ENCODE measurements at regions not wholly inside any gene's neighbourhood (a gene's known extent, or its start where the extent isn't known, plus 50 kb on each side); places are given as distances from the start of the nearest gene placed in this dataset.

GRCh38 chr5:173834071-173834771 is 53.9 kb upstream of the CPEB4 start:
- Histone ChIP-seq H3K4me3 (ENCODE audit: low read length) (no peak overlapping the region), H3K79me2 (ENCODE audit: control insufficient read depth, low read length) (no peaks in the 10 kb centered on the region), H3K27me3 (ENCODE audit: control insufficient read depth, low read length) (no peaks in the 10 kb centered on the region), H3K9me2 (replicated peaks; ENCODE audit: control insufficient read depth, low read length) (no peaks in the 10 kb centered on the region), H3K36me3 (ENCODE audit: control insufficient read depth, low read length) (no peaks in the 10 kb centered on the region), H3K4me2 (ENCODE audit: low read length) (no peak overlapping the region), H4K20me1 (ENCODE audit: control insufficient read depth, insufficient read depth, low read depth, low read length) (no peaks in the 10 kb centered on the region), H3F3A (ENCODE audit: control insufficient read depth, insufficient read depth) (peaks cover 4% of the 10 kb centered on the region), H3K4me1 (ENCODE audit: control insufficient read depth, low read length) (peaks cover 64% of the 10 kb centered on the region), H3K27ac (ENCODE audit: low read depth, low read length) (no peak overlapping the region), H3K9me3 (ENCODE audit: control insufficient read depth, insufficient read depth, low read length) (no peaks in the 10 kb centered on the region)
- TF ChIP-seq CTCF (IDR thresholded peaks at IDR 0.05; ENCODE audit: low read depth, low read length, poor library complexity, severe bottlenecking): no peak
- TF ChIP-seq EZH2phosphoT487 (IDR thresholded peaks at IDR 0.05; ENCODE audit: borderline replicate concordance, low read length): no peak

GRCh38 chr5:173835131-173835530 is 53.0 kb upstream of the CPEB4 start:
- H3F3A ChIP-seq (ENCODE audit: control insufficient read depth, insufficient read depth): peaks cover 3% of the 10 kb centered on the region
- no peaks in the 10 kb centered on the region for H4K20me1 ChIP-seq (ENCODE audit: control insufficient read depth, insufficient read depth, low read depth, low read length)
- no peaks in the 10 kb centered on the region for H3K79me2 ChIP-seq (ENCODE audit: control insufficient read depth, low read length)
- H3K4me2 ChIP-seq (ENCODE audit: low read length): 0 out of 2 replicates have a peak overlapping the region, but pooled peaks have one; percentile 7
- no peak for TF ChIP-seq CTCF (IDR thresholded peaks at IDR 0.05; ENCODE audit: low read depth, low read length, poor library complexity, severe bottlenecking)
- no peak for TF ChIP-seq EZH2phosphoT487 (IDR thresholded peaks at IDR 0.05; ENCODE audit: borderline replicate concordance, low read length)
- no peaks in the 10 kb centered on the region for H3K9me2 ChIP-seq (replicated peaks; ENCODE audit: control insufficient read depth, low read length)
- H3K27me3 ChIP-seq (ENCODE audit: control insufficient read depth, low read length): no peaks in the 10 kb centered on the region
- H3K36me3 ChIP-seq (ENCODE audit: control insufficient read depth, low read length): no peaks in the 10 kb centered on the region
- no peak overlapping the region for H3K27ac ChIP-seq (ENCODE audit: low read depth, low read length)
- H3K4me1 ChIP-seq (ENCODE audit: control insufficient read depth, low read length): peaks cover 55% of the 10 kb centered on the region
- H3K4me3 ChIP-seq (ENCODE audit: low read length): no peak overlapping the region
- no peaks in the 10 kb centered on the region for H3K9me3 ChIP-seq (ENCODE audit: control insufficient read depth, insufficient read depth, low read length)

GRCh38 chr5:173835661-173836060 is 52.5 kb upstream of the CPEB4 start:
- H4K20me1 ChIP-seq (ENCODE audit: control insufficient read depth, insufficient read depth, low read depth, low read length): no peaks in the 10 kb centered on the region
- no peaks in the 10 kb centered on the region for H3K27me3 ChIP-seq (ENCODE audit: control insufficient read depth, low read length)
- no peaks in the 10 kb centered on the region for H3K9me2 ChIP-seq (replicated peaks; ENCODE audit: control insufficient read depth, low read length)
- H3K4me3 ChIP-seq (ENCODE audit: low read length): no peak overlapping the region
- H3F3A ChIP-seq (ENCODE audit: control insufficient read depth, insufficient read depth): no peaks in the 10 kb centered on the region
- H3K36me3 ChIP-seq (ENCODE audit: control insufficient read depth, low read length): no peaks in the 10 kb centered on the region
- no peak for TF ChIP-seq CTCF (IDR thresholded peaks at IDR 0.05; ENCODE audit: low read depth, low read length, poor library complexity, severe bottlenecking)
- TF ChIP-seq EZH2phosphoT487 (IDR thresholded peaks at IDR 0.05; ENCODE audit: borderline replicate concordance, low read length): no peak
- no peaks in the 10 kb centered on the region for H3K79me2 ChIP-seq (ENCODE audit: control insufficient read depth, low read length)
- no peak overlapping the region for H3K4me2 ChIP-seq (ENCODE audit: low read length)
- H3K9me3 ChIP-seq (ENCODE audit: control insufficient read depth, insufficient read depth, low read length): no peaks in the 10 kb centered on the region
- H3K4me1 ChIP-seq (ENCODE audit: control insufficient read depth, low read length): peaks cover 50% of the 10 kb centered on the region
- no peak overlapping the region for H3K27ac ChIP-seq (ENCODE audit: low read depth, low read length)
